ENCODE measurements at regions not wholly inside any gene's neighbourhood (a gene's known extent, or its start where the extent isn't known, plus 50 kb on each side); places are given as distances from the start of the nearest gene placed in this dataset.

GRCh38 chr2:118683460-118683859, 164.0 kb downstream of the EN1 start:
- peaks cover 0 to 2% of the 10 kb centered on the region in 2 experiments for H3K27me3 ChIP-seq (ENCODE audit: control insufficient read depth in 1 of 2, insufficient read depth in 2 of 2, low read length in 2 of 2)
- ChIA-PET POLR2A (no interaction called here), CTCF (no interaction called here)
- Mint-ChIP-seq H3K27me3 (peaks cover 18% of the 10 kb centered on the region), H3K4me1 (ENCODE audit: low read depth) (no peaks in the 10 kb centered on the region), H3K4me3 (no peak overlapping the region), H3K36me3 (ENCODE audit: low read depth) (no peaks in the 10 kb centered on the region), H3K9me3 (no peaks in the 10 kb centered on the region), H3K27ac (no peak overlapping the region)
- intact Hi-C loops (cut with DNase I, micrococcal nuclease) = no loop called here
- H3K4me1 ChIP-seq (ENCODE audit: insufficient read depth, low read length) = no peaks in the 10 kb centered on the region
- no peak overlapping the region for H3K4me3 ChIP-seq (ENCODE audit: low read length)
- DNase-seq (no peak), ATAC-seq (ENCODE audit: poor library complexity) (no peak)
- H3K9me3 ChIP-seq (ENCODE audit: control insufficient read depth in 1 of 2, insufficient read depth in 1 of 2, low read length in 2 of 2) = peaks cover 0 to 4% of the 10 kb centered on the region in 2 experiments
- H3K27ac ChIP-seq (ENCODE audit: low read depth in 1 of 2, low read length in 2 of 2) = no peak overlapping the region
- no peak for TF ChIP-seq CTCF (IDR thresholded peaks at IDR 0.05)
- H3K36me3 ChIP-seq (ENCODE audit: insufficient read depth, low read length) = no peaks in the 10 kb centered on the region

GRCh38 chr2:118678985-118679384, 168.5 kb downstream of the EN1 start:
- CTCF ChIA-PET = no interaction called here
- H3K27ac Mint-ChIP-seq = no peak overlapping the region
- H3K4me3 Mint-ChIP-seq = no peak overlapping the region

GRCh38 chr2:118677546-118677945, 169.9 kb downstream of the EN1 start:
- Mint-ChIP-seq H3K27ac (no peak overlapping the region), H3K4me1 (ENCODE audit: low read depth) (no peaks in the 10 kb centered on the region), H3K4me3 (no peak overlapping the region), H3K27me3 (peaks cover 11% of the 10 kb centered on the region), H3K9me3 (no peaks in the 10 kb centered on the region), H3K36me3 (ENCODE audit: low read depth) (no peaks in the 10 kb centered on the region)
- no peaks in the 10 kb centered on the region for H3K27me3 ChIP-seq (ENCODE audit: control insufficient read depth in 1 of 2, insufficient read depth in 2 of 2, low read length in 2 of 2)
- CTCF ChIA-PET = no interaction called here
- ATAC-seq (ENCODE audit: poor library complexity) (no peak), DNase-seq (no peak)
- TF ChIP-seq CTCF (IDR thresholded peaks at IDR 0.05) = no peak
- H3K36me3 ChIP-seq (ENCODE audit: insufficient read depth, low read length) = no peaks in the 10 kb centered on the region
- intact Hi-C loops (cut with DNase I, micrococcal nuclease) = no loop called here
- H3K4me3 ChIP-seq (ENCODE audit: low read length) = no peak overlapping the region
- H3K9me3 ChIP-seq (ENCODE audit: control insufficient read depth in 1 of 2, insufficient read depth in 1 of 2, low read length in 2 of 2) = no peaks in the 10 kb centered on the region
- no peak overlapping the region for H3K27ac ChIP-seq (ENCODE audit: low read depth in 1 of 2, low read length in 2 of 2)
- POLR2A ChIA-PET = no interaction called here
- no peaks in the 10 kb centered on the region for H3K4me1 ChIP-seq (ENCODE audit: insufficient read depth, low read length)

More at GRCh38 chr2:118678985-118679384, 168.5 kb downstream of the EN1 start:
- H3K4me1 ChIP-seq (ENCODE audit: insufficient read depth, low read length) = no peaks in the 10 kb centered on the region
- intact Hi-C loops (cut with DNase I, micrococcal nuclease) = no loop called here
- no peak overlapping the region for H3K27ac ChIP-seq (ENCODE audit: low read depth in 1 of 2, low read length in 2 of 2)
- Mint-ChIP-seq H3K36me3 (ENCODE audit: low read depth) (no peaks in the 10 kb centered on the region), H3K4me1 (ENCODE audit: low read depth) (no peaks in the 10 kb centered on the region), H3K9me3 (no peaks in the 10 kb centered on the region), H3K27me3 (peaks cover 12% of the 10 kb centered on the region)
- DNase-seq (no peak), ATAC-seq (ENCODE audit: poor library complexity) (no peak)
- H3K9me3 ChIP-seq (ENCODE audit: control insufficient read depth in 1 of 2, insufficient read depth in 1 of 2, low read length in 2 of 2) = no peaks in the 10 kb centered on the region
- POLR2A ChIA-PET = no interaction called here
- H3K27me3 ChIP-seq (ENCODE audit: control insufficient read depth in 1 of 2, insufficient read depth in 2 of 2, low read length in 2 of 2) = no peaks in the 10 kb centered on the region
- H3K36me3 ChIP-seq (ENCODE audit: insufficient read depth, low read length) = no peaks in the 10 kb centered on the region
- H3K4me3 ChIP-seq (ENCODE audit: low read length) = no peak overlapping the region
- no peak for TF ChIP-seq CTCF (IDR thresholded peaks at IDR 0.05)
